SH-SY5Y (cell line): ENCODE measurements at regions not wholly inside any gene's neighbourhood (a gene's known extent, or its start where the extent isn't known, plus 50 kb on each side); places are given as distances from the start of the nearest gene placed in this dataset.

Source experiments
- GATA2 ChIP-seq: IDR thresholded peaks from 2 replicates; pipeline ENCODE4 v1.6.1; 2011; ENCODE audit warnings: mild to moderate bottlenecking, low read depth, low read length
- GATA3 ChIP-seq: IDR thresholded peaks from 2 replicates; pipeline ENCODE4 v1.6.1; 2011; ENCODE audit warnings: low read depth, mild to moderate bottlenecking, low read length, moderate library complexity

GRCh38 chr10:128780156-128780761 is 654.0 kb upstream of the MKI67 start:
- no peak for TF ChIP-seq GATA2
- TF ChIP-seq GATA3, result no peak
